Endothelial cell of umbilical vein (primary cell): ENCODE measurements at regions not wholly inside any gene's neighbourhood (a gene's known extent, or its start where the extent isn't known, plus 50 kb on each side); places are given as distances from the start of the nearest gene placed in this dataset.

Source experiments
- BruUV-seq: library from RNA; stranded (reverse); fragments of 400-500 nt; replicated peaks from 2 replicates; lab custom pipeline; 2021; lab: Mats Ljungman, UMichigan
- CTCF ChIA-PET: fragments of 300-600, 350-600 bp; sonication (Branson Sonifier 250); formaldehyde crosslinking; loops from one replicate; lab custom pipeline; 2021; ENCODE audit warnings: antibody characterized with exemption, inconsistent platforms; lab: Charles Lee
- POLR2A ChIA-PET: fragments of 300-600, 350-600 bp; sonication (Branson Sonifier 250); formaldehyde crosslinking; loops from one replicate; lab custom pipeline; 2021; ENCODE audit warnings: antibody characterized with exemption, inconsistent platforms; lab: Charles Lee
- DNase-seq: peaks from one replicate; pipeline ENCODE4 v3.0.0-alpha.2; 2011; ENCODE audit warnings: low read depth, low spot score
- FAIRE-seq: peaks from 2 replicates; lab custom pipeline; 2011; peaks lifted over from hg19 to GRCh38; lab: Jason Lieb, UNC
- H2AFZ ChIP-seq: 2 replicates; pipeline ENCODE4 v1.6.0; 2012; ENCODE audit warnings: low read depth, low read length, control low read depth, inconsistent platforms
- H3K27ac ChIP-seq: 2 replicates; pipeline ENCODE4 v1.5.1; 2011; ENCODE audit warnings: low read depth, mild to moderate bottlenecking, control low read depth, low read length, moderate library complexity; ENCODE audit not compliant: insufficient read depth
- H3K27me3 ChIP-seq, 2 experiments: 2 replicates each; pipeline versions ENCODE4 v1.6.0 to v1.6.1; 2011; ENCODE audit warnings: low read length in 2 of 2, mixed read lengths in 1 of 2; ENCODE audit not compliant: control insufficient read depth in 2 of 2, insufficient read depth in 2 of 2
- H3K36me3 ChIP-seq, 2 experiments: 2 replicates in 1 of 2; 3 replicates in 1 of 2; pipeline ENCODE4 v1.5.1; 2011; ENCODE audit warnings: low read length in 2 of 2, mild to moderate bottlenecking in 1 of 2, moderate library complexity in 1 of 2; ENCODE audit not compliant: control insufficient read depth in 2 of 2, insufficient read depth in 2 of 2; ENCODE audit errors: extremely low read depth in 1 of 2
- H3K4me1 ChIP-seq: 3 replicates; pipeline ENCODE4 v1.5.1; 2011; ENCODE audit warnings: mild to moderate bottlenecking, low read length; ENCODE audit not compliant: control insufficient read depth, insufficient read depth; ENCODE audit errors: extremely low read depth
- H3K4me2 ChIP-seq: 2 replicates; pipeline ENCODE4 v1.6.1; 2011; ENCODE audit warnings: low read length, control low read depth, mixed read lengths; ENCODE audit not compliant: insufficient read depth
- H3K4me3 ChIP-seq, 3 experiments: fragments of 200-600 bp in 1 of 3; sonication (generic), shearing (Covaris generic) in 1 of 3; replicated peaks in 1 of 3; 2 replicates each; pipeline ENCODE4 v1.5.1; 2011 to 2016; ENCODE audit warnings: control low read depth in 3 of 3, low read length in 3 of 3, mild to moderate bottlenecking in 2 of 3, inconsistent platforms in 1 of 3, low read depth in 1 of 3, moderate library complexity in 1 of 3; ENCODE audit not compliant: insufficient read depth in 1 of 3
- H3K79me2 ChIP-seq: 2 replicates; pipeline ENCODE4 v1.6.0; 2012; ENCODE audit warnings: low read length, inconsistent platforms; ENCODE audit not compliant: control insufficient read depth, insufficient read depth
- H3K9ac ChIP-seq: replicated peaks from 2 replicates; pipeline ENCODE3; 2011; ENCODE audit warnings: low read length, control low read depth; ENCODE audit not compliant: insufficient read depth; ENCODE audit errors: extremely low read depth
- H3K9me1 ChIP-seq: replicated peaks from 3 replicates; pipeline ENCODE4 v1.6.0; 2011; ENCODE audit warnings: mild to moderate bottlenecking, low read length; ENCODE audit not compliant: control insufficient read depth, insufficient read depth; ENCODE audit errors: extremely low read depth
- H3K9me3 ChIP-seq: replicated peaks from 2 replicates; pipeline ENCODE4 v1.5.1; 2012; ENCODE audit warnings: low read length, inconsistent platforms; ENCODE audit not compliant: control insufficient read depth, insufficient read depth
- H4K20me1 ChIP-seq: replicated peaks from 2 replicates; pipeline ENCODE3; 2011; ENCODE audit warnings: mild to moderate bottlenecking, low read length; ENCODE audit not compliant: control insufficient read depth, insufficient read depth; ENCODE audit errors: extremely low read depth
- EZH2 ChIP-seq: IDR thresholded peaks from 2 replicates; pipeline ENCODE4 v1.6.1; 2012; ENCODE audit warnings: borderline replicate concordance, low read depth, mild to moderate bottlenecking, moderate library complexity, low read length, inconsistent platforms; ENCODE audit not compliant: severe bottlenecking
- FOS ChIP-seq: IDR thresholded peaks from 2 replicates; pipeline ENCODE4 v1.6.1; 2011; ENCODE audit warnings: mild to moderate bottlenecking, low read length, moderate library complexity, borderline replicate concordance; ENCODE audit not compliant: insufficient read depth
- GATA2 ChIP-seq: IDR thresholded peaks from 2 replicates; pipeline ENCODE4 v1.7.0; 2011; ENCODE audit warnings: low read depth, mild to moderate bottlenecking, moderate library complexity, mixed read lengths, low read length; ENCODE audit not compliant: insufficient read length, insufficient read depth
- JUN ChIP-seq: IDR thresholded peaks from 2 replicates; pipeline ENCODE4 v1.6.1; 2011; ENCODE audit warnings: borderline replicate concordance, low read depth; ENCODE audit not compliant: insufficient read length, insufficient read depth
- MYC ChIP-seq: IDR thresholded peaks from one replicate; pipeline ENCODE4 v1.6.1; 2011; ENCODE audit warnings: mild to moderate bottlenecking, low read depth, low read length
- POLR2A ChIP-seq: IDR thresholded peaks from 2 replicates; pipeline ENCODE4 v1.6.1; 2012; ENCODE audit warnings: low read depth, mild to moderate bottlenecking, control low read depth, low read length
- POLR2AphosphoS5 ChIP-seq: IDR thresholded peaks from 2 replicates; pipeline ENCODE4 v1.6.1; 2012; ENCODE audit warnings: low read depth, mild to moderate bottlenecking, control low read depth, low read length, moderate library complexity; ENCODE audit not compliant: insufficient read depth
- dilution Hi-C: fragments of 300-500 bp; cut with MboI; formaldehyde crosslinking; loops from one replicate; pipeline ENCODE4 v1.15.0; 2019; ENCODE audit warnings: low sequenced_read_pairs; ENCODE audit not compliant: extremely low pct_ligation_motif_present
- intact Hi-C: fragments of 100-400 bp; cut with micrococcal nuclease; formaldehyde crosslinking; loops from one replicate; pipeline ENCODE4 v1.10.0; 2022
- TF ChIP-seq, protein P1 (sequence below): IDR thresholded peaks from 2 replicates; pipeline ENCODE4 v1.6.1; 2011; ENCODE audit not compliant: insufficient read depth, insufficient read length
- TF ChIP-seq, protein P2 (sequence below), 2 donors: IDR thresholded peaks; 1 replicate in 1 of 2; 2 replicates in 1 of 2; pipeline ENCODE4 v1.5.1; 2011; ENCODE audit warnings: low read length in 2 of 2, mild to moderate bottlenecking in 2 of 2, moderate library complexity in 2 of 2, control low read depth in 1 of 2, inconsistent platforms in 1 of 2, low read depth in 1 of 2; ENCODE audit not compliant: insufficient read depth in 1 of 2; ENCODE audit errors: extremely low read depth in 1 of 2

- CTCF ChIA-PET: no interaction called here
- intact Hi-C loops: no loop called here
These were observed 1427.7 kb downstream of the EFNB2 start for GRCh38 chr13:105107781-105108180.

DNA sequence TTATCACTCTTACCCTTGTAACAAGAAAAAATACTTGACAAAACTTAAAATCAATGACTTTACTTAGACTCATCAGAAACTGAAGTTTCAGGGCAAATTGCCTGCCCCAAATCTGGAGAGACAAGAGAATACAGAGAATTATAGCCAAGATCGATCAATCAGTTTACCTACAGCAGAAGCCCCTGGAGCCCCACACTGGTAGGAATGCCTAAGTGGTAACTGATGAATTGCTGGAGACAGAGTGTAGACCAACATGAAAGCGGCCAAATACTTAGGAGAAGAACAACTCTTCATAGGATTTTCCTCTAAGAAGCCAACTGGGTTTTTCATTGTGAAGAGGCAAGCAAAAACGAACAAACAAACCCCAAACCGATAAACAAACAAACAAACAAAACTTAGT is 1430.0 kb downstream of the EFNB2 start:
- Histone ChIP-seq H2AFZ (no peak overlapping the region), H3K27me3 (no peaks in the 10 kb centered on the region), H3K4me2 (no peak overlapping the region), H4K20me1 (no peaks in the 10 kb centered on the region), H3K79me2 (no peaks in the 10 kb centered on the region), H3K4me1 (no peaks in the 10 kb centered on the region), H3K4me3 (no peak overlapping the region), H3K9me1 (no peaks in the 10 kb centered on the region), H3K27ac (no peak overlapping the region), H3K36me3 (no peaks in the 10 kb centered on the region), H3K9ac (no peak overlapping the region), H3K9me3 (no peaks in the 10 kb centered on the region)
- FAIRE-seq: no peak
- intact Hi-C loops: no loop called here
- BruUV-seq: no TSS peak
- dilution Hi-C loops: no loop called here
- ChIA-PET POLR2A (no interaction called here), CTCF (no interaction called here)
- TF ChIP-seq EZH2 (no peak), MYC (no peak), JUN (no peak), POLR2A (no peak), POLR2AphosphoS5 (no peak), GATA2 (no peak), FOS (no peak)
- TF ChIP-seq, protein P1, sequence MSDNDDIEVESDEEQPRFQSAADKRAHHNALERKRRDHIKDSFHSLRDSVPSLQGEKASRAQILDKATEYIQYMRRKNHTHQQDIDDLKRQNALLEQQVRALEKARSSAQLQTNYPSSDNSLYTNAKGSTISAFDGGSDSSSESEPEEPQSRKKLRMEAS: no peak
- TF ChIP-seq, protein P2, sequence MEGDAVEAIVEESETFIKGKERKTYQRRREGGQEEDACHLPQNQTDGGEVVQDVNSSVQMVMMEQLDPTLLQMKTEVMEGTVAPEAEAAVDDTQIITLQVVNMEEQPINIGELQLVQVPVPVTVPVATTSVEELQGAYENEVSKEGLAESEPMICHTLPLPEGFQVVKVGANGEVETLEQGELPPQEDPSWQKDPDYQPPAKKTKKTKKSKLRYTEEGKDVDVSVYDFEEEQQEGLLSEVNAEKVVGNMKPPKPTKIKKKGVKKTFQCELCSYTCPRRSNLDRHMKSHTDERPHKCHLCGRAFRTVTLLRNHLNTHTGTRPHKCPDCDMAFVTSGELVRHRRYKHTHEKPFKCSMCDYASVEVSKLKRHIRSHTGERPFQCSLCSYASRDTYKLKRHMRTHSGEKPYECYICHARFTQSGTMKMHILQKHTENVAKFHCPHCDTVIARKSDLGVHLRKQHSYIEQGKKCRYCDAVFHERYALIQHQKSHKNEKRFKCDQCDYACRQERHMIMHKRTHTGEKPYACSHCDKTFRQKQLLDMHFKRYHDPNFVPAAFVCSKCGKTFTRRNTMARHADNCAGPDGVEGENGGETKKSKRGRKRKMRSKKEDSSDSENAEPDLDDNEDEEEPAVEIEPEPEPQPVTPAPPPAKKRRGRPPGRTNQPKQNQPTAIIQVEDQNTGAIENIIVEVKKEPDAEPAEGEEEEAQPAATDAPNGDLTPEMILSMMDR (IDR thresholded peaks at IDR 0.05; ENCODE audit: extremely low read depth in 1 of 2, insufficient read depth in 1 of 2, low read depth in 1 of 2, low read length in 2 of 2): no peak
- no peak for DNase-seq

More at GRCh38 chr13:105107781-105108180, 1427.7 kb downstream of the EFNB2 start:
- H3K4me2 ChIP-seq: no peak overlapping the region
- FAIRE-seq (no peak), DNase-seq (no peak)
- H4K20me1 ChIP-seq: no peaks in the 10 kb centered on the region
- POLR2A ChIA-PET: no interaction called here
- no TSS peak for BruUV-seq
- H3K9me1 ChIP-seq: no peaks in the 10 kb centered on the region
- H3K79me2 ChIP-seq: no peaks in the 10 kb centered on the region
- no peaks in the 10 kb centered on the region for H3K36me3 ChIP-seq
- no peaks in the 10 kb centered on the region for H3K9me3 ChIP-seq
- H3K27me3 ChIP-seq: no peaks in the 10 kb centered on the region
- H3K4me3 ChIP-seq: no peak overlapping the region
- no peak overlapping the region for H3K9ac ChIP-seq
- dilution Hi-C loops: no loop called here
- H3K4me1 ChIP-seq: no peaks in the 10 kb centered on the region
- no peak overlapping the region for H3K27ac ChIP-seq
- no peak overlapping the region for H2AFZ ChIP-seq
- TF ChIP-seq GATA2 (no peak), EZH2 (no peak), MYC (no peak), POLR2AphosphoS5 (no peak), JUN (no peak), POLR2A (no peak), FOS (no peak)
- TF ChIP-seq, protein P2 (IDR thresholded peaks at IDR 0.05; ENCODE audit: extremely low read depth in 1 of 2, insufficient read depth in 1 of 2, low read depth in 1 of 2, low read length in 2 of 2): no peak
